HG03520 (cell line): ENCODE measurements at regions not wholly inside any gene's neighbourhood (a gene's known extent, or its start where the extent isn't known, plus 50 kb on each side); places are given as distances from the start of the nearest gene placed in this dataset.

ENCODE experiments used
- ATAC-seq: cut with Tn5 transposase; IDR thresholded peaks from one replicate; pipeline ENCODE4 v1.9.1; 2021; ENCODE audit warnings: mild to moderate bottlenecking, moderate library complexity; ENCODE audit not compliant: unreplicated experiment

DNA sequence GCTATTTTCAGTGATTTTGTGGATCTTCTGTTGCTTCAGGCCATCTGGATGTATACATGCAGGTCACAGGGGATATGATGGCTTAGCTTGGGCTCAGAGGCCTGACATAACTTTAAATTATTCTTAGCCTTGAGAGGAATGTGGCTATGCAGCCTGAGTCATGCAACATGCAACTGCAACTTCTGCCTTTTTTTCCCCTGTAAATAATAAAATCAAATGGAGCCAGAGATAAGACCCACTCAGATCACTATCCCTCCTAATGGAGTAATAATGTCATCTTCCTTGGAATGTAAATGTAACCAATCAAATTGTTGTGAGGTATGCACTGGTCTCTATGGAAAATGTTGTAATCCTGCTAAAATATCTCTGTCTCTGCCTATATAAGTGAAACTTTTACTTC is 54.9 kb downstream of the MAGEB17 start:
- ATAC-seq = no peak

DNA sequence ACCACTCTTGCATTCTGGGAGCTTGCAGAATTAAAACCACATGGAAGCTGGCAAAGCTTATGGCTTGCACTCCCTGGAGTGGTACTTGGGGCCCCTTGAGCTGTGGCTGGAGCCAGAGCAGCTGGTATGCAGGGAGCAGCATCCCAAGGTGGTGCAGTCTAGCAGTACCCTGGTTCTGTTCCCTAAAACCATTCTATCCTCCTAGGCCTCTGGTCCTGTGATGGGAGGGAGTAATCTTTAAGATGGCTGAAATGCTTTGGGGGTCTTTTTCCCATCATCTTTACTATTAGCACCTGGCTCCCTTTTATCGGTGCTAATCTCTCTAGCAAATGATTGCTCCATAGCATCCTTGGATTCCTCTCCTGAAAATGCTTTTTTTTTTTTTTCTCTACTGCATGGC is 56.1 kb downstream of the MAGEB17 start:
- no peak for ATAC-seq

DNA sequence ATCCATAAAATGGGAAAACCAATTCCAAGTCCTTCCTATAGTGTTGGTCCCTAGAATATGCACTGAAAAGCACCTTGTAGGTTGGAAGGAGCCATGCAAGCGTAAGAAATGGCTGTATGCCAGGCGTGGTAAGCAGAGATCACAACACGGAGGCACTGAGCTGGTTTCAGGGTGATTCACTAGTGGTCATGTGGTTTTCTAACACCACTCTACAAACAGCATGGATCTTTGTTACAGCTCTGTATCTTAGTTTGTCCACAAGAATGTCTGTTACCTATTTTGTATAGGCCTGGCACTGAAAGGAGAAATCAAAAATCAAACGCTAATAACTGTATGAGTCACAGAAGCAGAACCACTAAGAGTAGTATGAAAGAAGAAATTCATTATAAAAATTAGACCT is 71.9 kb downstream of the MAGEB17 start:
- peak; percentile 61 for ATAC-seq

DNA sequence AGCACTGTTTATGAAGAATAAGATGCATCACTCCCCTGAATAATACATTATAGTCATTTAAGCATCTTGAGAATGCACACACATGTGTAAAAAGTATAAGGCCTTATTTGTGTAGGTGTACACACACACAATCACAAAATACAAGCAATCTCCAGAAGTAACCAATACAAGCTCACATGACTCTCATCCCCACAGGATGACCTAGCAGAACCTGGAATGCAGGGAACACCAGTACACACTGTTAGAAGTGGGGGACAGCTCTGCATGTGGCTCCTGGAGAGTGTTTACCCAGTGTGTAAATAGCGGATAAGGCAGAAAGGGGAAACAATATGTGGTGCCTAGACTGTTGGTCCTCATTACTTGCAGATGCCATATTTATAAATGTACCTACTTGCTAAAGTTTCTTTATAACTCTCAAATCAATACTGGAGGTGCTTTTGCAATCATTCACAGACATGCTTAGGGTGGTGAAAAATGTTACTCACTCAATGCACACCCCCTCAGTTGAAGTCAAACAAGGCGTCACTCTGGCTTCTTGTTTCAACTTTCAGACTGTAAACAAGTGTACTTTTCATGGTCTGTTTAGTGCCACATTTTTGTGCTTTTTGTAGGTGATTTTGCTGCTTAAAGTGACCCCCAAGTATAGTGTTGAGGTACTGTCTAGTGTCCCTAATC is 73.1 kb downstream of the MAGEB17 start:
- ATAC-seq = no peak

DNA sequence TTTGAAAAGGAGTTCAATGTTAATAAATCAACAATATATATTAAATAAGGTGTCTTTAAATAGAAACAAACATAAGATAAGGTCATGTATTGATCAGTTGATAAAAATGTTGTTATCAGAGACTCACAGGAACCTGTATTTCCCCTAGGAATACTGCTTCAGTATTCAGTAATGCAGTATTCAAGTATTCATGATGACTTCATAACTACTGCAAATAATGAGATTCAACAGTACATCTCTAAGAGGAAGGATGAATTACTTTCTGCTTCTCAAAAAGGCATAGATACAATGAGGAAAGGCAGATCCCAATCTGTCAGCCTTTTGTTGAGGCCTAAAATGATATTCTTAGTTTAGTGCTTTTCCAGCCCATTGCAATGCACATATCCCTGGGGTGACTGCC is 73.7 kb downstream of the MAGEB17 start:
- no peak for ATAC-seq

DNA sequence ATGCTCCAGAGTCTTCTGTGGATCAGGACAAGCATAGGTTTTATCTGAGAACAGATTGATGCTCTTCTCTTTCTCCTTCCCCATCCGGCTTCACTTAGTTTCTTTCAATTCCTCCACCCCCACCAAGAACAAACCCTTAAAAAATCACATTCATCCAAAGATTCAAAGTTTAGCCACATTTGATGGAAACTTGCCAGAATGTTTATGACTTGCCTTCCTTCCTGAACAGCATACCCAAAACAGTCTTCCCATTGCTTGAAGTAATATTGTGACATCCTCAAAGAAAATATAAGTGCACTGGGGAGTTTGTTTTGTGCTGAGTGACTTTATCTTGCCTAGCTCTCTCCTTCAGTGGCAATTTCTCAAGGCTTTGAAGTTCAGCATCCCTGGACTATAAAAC is 83.0 kb downstream of the MAGEB17 start:
- ATAC-seq = no peak

DNA sequence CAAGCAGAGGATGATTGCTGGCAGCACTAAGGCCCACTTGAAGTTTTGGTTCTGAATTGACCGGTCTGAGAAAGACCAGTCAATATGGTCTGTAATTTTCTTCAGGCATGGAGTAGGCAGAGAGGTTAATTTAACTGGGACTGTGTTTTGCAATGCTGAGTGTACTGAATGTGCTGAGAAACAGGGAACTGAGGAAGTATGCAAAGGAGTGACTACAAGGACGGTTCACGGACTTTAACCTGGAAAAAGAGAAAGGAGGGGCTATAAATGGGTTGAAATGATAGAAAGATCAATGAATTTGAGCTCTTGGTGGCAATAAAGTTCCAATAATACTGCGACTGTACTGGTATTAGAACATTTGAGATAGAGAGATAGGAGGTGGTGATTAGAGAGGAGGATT is 84.5 kb downstream of the MAGEB17 start:
- no peak for ATAC-seq

DNA sequence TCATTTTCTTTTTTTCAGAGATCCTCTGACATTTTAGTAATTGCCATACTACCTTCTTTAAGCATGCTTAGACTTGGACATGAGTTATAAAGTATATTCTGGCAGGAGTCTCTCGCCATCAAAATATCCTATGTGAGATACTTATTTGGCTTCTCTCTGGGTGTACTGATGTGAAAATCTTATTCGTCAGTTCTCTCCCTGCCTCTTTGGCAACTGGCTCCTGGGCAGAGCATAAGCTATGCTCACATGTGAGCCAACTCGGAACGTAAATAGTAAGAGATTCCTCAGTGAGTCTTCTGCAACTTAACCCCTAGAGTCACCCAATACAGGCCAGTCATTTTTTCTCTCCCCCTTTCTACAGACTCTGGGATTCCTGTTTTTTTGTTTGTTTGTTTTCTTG is 91.6 kb downstream of the MAGEB17 start:
- no peak for ATAC-seq

DNA sequence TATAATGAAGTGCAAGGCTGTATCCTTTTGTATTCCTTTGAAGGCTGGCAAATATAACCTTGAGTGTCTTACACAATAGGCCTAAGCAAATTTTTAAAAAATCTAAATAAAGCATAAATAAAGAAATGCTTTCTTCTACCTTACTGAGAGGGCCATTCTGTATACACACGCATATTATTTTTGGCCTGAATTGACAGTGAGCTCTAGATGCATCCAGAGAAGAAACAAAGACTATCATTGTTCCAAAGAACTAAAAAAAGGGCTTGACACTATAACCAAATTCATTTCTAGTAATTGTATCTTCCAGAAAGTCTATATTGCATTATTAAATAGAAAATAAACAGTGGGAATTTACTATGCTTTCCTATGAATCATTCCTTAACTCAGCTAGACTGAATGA is 100.2 kb downstream of the MAGEB17 start:
- ATAC-seq = no peak

DNA sequence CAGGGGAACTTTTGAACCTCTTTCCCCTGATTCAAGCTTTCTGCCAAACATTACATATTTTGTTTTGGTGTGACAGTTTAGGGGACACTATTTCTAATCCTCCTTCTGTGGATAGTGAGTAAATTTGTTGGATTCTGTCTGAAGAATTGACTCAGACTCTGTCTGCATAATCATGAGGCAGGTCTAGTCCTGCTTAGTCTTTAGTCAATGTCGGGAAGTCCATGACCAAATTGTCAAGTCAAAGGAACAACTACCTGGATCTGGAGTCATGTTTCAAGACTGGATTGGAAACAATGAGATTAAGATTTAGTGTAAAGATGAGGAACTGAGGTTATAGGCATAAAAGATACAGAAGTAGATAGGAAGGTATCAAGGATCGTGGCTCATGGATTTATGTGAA is 100.9 kb downstream of the MAGEB17 start:
- ATAC-seq = no peak

DNA sequence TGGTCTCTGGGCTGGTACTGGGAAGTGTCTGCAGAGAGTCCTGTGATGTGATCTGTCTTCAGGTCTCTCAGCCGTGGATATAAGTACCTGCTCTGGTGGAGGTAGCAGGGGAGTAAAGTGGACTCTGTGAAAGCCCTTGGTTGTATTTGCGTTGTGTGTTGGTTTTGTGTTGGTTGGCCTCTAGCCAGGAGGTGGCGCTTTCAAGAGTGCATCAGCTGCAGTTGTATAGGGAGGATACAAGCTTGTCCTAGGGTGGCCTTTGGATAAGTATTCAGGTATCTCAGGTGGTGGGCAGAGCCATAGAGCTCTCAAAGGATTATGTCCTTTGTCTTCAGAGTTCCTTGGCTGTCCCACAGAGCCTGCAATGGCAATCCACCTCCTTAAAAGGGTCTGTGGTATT is 111.6 kb downstream of the MAGEB17 start:
- ATAC-seq = no peak

DNA sequence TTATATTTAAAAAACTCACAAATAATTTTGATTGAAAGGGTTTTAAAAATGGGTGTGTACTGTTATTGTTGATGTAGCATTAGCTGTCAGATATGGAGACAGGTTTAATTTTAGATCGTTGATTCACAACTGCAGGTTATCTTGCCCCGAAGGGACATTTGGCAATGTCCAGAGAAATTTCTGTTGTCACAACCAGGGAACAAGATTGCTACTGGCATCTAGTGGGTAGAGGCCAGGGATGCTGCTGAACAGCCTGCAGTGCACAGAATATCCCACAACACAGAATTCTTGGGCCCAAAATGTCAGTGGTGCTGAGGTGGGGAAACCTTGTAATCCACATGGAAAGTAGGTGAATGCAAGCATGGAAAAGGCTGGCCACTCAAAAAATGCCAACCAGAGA is 114.9 kb downstream of the MAGEB17 start:
- ATAC-seq = no peak

DNA sequence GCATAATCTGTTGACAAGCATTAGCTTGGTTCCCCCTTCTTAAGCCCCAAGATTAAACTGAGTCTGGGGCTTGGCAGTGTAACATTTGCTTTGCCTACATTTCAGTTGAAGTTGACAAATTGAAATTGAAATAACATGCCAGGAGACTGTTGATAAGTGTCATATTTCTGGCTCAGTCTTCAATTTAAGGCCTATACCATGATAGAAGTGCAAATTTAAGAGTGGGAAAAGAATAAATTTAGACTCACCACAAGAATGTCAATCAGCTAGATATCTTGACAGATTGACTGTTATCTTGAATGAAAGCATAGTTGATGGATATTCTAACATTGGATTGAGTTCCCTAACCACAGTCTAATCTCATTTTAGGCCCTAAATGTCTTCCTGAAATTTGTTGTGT is 117.6 kb downstream of the MAGEB17 start:
- ATAC-seq = no peak

DNA sequence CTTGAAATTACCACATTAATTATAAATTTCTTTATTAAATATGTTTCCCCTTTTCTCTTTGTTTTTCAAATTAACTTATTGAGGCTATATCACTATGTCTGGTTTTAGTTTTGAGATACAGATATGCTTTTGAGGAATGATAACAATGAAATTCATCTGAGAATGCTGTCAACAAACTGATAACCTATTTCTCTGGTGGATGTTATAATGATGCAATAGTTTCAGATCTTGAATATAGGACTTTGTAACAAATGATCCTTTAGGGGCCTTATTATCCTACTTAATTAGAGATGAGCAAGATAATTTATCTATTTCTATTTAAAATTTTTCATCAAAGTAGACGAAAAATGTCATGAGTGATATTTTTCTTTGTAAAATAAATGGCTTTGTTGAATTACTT is 123.7 kb downstream of the MAGEB17 start:
- ATAC-seq = no peak

DNA sequence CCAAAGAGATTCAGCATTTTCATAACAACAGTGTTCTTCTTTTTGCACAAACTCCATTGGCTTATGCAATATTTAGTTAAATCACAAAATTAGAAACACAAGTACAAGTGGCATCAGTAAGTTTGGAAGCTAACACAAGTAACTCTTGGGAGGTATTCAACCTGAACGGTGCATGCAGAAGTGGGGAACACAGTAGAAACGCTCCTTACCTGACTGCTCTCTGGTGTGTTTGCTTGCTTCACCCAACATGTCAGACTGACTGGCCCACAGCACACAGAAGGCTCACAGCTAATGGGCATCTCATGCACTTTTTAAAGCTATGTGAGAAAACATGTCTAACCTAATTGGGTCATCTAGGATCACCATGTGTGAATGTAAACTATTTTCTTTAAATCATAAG is 133.6 kb downstream of the MAGEB17 start:
- no peak for ATAC-seq

DNA sequence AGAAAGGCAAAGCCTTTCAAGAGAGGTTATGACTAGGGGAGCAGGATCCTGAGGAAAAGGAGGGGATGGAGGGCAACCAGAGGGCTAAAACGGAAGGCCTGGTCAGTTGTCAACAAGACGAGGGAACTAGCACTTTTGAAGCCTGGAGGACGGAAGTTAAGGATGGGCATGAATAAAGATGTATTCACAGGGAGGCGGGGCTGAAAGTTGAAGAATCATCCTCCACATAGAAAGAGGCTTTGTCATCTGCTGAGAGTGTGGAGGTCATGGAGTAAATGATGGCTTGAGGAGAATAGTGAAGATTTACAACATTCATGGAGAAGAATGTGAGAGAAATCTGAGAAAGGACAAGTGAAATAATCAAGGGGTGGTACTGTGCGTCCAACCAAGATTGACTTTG is 137.5 kb downstream of the MAGEB17 start:
- ATAC-seq = no peak

DNA sequence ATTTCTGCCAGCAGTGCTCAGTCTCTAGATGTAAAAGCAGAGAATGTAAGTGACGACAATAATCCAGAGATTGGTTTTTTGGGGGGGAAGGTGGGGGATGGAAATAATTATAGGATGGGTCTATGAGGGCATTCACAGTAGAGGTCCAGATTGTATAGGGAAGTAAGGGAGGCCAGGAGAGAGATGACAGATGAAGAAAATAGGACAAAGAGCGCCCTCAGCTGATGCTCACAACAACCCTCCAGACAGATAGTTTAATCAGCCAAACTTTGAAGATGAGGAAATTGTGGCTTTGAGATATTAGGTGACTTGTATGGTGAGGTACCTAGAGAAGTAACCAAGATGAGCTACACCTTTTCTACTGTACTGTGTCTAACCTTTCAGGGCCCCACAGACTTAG is 137.9 kb downstream of the MAGEB17 start:
- ATAC-seq = no peak

DNA sequence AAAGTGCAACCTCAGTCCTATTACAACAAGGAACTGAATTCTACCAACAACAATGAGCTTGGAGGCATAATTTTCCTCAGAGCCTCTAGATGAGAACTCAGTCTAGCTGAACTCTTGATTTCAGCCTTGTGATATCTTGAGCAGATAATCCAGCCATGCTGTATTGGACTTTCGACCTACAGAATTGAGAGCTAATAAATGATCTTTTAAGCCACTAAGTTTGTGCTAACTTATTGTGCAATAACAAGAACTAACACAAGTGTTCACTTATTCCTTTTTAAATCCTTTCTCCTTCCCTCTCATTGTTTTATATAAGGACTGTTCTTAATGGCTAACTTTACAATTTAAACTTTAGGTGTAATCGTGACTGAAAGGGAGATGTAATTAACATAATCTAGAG is 140.7 kb downstream of the MAGEB17 start:
- no peak for ATAC-seq

DNA sequence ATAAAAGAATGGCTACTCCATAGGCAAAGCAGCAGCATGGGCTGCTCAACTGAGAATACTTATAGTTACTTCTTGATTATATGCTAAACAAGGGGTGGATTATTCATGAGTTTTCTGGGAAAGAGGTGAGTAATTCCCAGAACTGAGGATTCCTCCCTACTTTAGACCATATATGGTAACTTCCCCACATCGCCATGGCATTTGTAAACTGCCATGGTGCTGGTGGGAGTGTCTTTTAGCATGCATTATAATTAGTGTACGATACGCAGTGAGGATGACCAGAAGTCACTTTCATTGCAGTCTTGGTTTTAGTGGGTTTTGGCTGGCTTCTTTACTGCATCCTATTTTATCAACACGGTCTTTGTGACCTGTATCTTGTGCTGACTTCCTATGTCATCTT is 141.5 kb downstream of the MAGEB17 start:
- ATAC-seq = no peak

DNA sequence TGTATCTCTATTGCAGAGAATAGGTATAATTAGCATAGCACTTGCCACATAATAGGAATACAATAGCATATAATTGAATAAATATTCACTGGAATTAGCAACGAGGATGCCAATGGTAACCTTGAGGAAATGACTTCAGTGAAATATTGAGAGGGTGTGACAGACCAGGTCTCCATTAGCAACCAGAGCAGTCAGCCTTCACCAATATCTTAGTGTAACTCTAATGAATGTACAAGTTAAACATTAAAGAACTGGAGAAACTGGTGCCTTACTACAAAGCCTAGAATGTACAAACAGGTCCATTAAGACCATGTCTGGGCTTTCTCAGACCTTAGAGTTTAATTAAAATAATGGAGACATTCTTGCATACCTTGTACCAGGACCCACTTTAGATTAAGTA is 143.0 kb downstream of the MAGEB17 start:
- ATAC-seq = no peak

DNA sequence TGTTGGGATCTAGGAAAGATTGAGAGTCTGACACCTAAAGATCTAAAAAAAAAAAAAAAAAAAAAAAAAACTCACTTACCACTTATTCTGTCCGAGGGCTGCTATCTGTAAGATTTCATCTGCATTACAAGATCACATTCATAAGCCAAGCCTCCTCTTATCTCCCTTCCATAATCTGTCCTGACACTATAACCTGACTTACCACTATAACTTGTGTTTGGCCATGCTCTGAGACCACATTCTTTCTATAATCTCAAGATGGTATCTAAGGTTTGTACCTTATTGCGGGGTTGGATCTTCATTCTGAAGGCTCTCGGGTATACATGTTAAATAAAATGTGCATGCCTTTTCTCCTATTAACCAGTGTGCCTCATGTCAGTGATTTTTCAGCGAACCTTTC is 144.4 kb downstream of the MAGEB17 start:
- no peak for ATAC-seq

DNA sequence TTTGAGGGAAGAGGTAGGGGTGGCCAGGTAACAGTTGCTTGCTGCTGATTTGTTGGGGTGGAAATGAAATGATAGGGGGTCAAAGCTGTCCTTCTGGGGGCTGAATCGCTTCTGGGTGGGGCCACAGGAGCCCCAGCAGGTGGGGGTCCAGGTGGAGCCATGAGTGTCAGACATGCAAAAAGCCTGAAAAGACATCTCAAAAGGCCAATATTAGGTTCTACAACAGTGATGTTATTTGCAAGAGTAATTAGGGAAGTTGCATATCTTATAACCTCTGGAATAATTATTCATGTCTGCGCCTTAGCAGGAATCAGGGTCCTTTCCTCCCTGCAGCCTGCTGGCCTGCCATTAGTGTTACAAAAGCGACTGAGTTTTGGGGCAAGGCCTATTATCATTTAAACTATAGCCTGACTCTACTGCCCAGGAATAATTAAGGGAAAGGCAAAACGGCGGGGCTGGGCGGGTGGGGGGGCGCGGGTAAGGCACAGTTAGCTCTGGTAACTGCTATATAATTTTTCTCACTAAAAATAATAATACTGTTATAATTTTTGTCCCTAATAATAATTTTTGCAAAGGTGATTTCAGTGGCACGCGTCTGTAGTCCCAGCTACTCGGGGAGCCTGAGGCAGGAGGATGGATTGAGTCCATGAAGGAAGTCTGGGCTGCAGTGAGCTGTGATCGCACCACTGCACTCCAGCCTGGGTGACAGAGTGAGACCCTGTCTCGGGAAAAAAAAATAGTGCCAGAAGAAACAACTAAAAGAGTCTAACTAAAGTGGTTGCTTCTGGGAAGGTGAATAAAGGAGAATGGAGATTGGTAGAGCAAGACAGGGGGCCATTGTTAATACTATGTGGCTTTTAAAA is 145.7 kb downstream of the MAGEB17 start:
- no peak for ATAC-seq

DNA sequence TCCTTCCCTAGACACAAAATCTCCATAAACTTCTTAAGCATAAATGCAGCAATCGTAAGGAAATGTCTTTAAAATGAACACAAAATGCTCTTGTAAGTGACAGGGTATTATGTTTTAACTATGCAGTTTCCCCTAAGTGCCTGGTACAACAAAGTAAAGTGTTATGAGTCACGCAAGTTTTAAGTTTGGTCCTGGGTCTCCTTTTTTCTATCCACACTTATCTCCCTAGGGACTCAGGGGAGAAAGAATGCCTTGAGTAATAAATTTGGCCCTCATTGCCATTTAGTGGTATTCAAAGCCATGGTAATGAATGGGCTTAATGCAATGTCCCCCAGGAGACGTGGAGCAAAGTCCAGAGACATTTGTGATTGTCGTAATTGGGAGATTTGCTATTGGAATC is 149.1 kb downstream of the MAGEB17 start:
- ATAC-seq = no peak
